H9 (cell line): ENCODE measurements at regions not wholly inside any gene's neighbourhood (a gene's known extent, or its start where the extent isn't known, plus 50 kb on each side); places are given as distances from the start of the nearest gene placed in this dataset.

Experiments used
- DNase-seq: peaks from one replicate; pipeline ENCODE4 v3.0.0-alpha.2; 2017
- H2AFZ ChIP-seq: one replicate; pipeline ENCODE4 v1.6.1; 2013; ENCODE audit warnings: mild to moderate bottlenecking, low read length, control low read depth, moderate library complexity
- H2AK5ac ChIP-seq: 2 replicates; pipeline ENCODE4 v1.6.1; 2013; ENCODE audit warnings: low read length, control low read depth, mixed read lengths; ENCODE audit not compliant: insufficient read length
- H2BK120ac ChIP-seq: one replicate; pipeline ENCODE4 v1.6.1; 2013; ENCODE audit warnings: low read depth, mild to moderate bottlenecking, low read length, control low read depth, inconsistent platforms; ENCODE audit not compliant: poor library complexity, severe bottlenecking
- H2BK12ac ChIP-seq: 2 replicates; pipeline ENCODE4 v1.6.1; 2013; ENCODE audit warnings: low read length, control low read depth, mixed read lengths, low read depth; ENCODE audit not compliant: insufficient read length
- H2BK15ac ChIP-seq: 2 replicates; pipeline ENCODE4 v1.6.1; 2013; ENCODE audit warnings: low read depth, low read length, control low read depth
- H2BK20ac ChIP-seq: one replicate; pipeline ENCODE4 v1.6.1; 2013; ENCODE audit warnings: low read depth, mild to moderate bottlenecking, low read length, control low read depth, inconsistent platforms; ENCODE audit not compliant: poor library complexity, severe bottlenecking
- H2BK5ac ChIP-seq: 2 replicates; pipeline ENCODE4 v1.6.1; 2013; ENCODE audit warnings: low read length, control low read depth, mixed read lengths; ENCODE audit not compliant: insufficient read length
- H3K14ac ChIP-seq: 2 replicates; pipeline ENCODE4 v1.6.1; 2013; ENCODE audit warnings: low read length, control low read depth; ENCODE audit not compliant: insufficient read depth
- H3K18ac ChIP-seq: 2 replicates; pipeline ENCODE4 v1.6.1; 2013; ENCODE audit warnings: low read depth, mild to moderate bottlenecking, mixed read lengths, low read length, control low read depth; ENCODE audit not compliant: insufficient read length
- H3K23ac ChIP-seq: 2 replicates; pipeline ENCODE4 v1.6.1; 2013; ENCODE audit warnings: low read length, control low read depth, mixed read lengths, low read depth; ENCODE audit not compliant: insufficient read length
- H3K23me2 ChIP-seq: 2 replicates; pipeline ENCODE4 v1.6.1; 2013; ENCODE audit warnings: low read depth, mild to moderate bottlenecking, mixed read lengths, low read length, control low read depth; ENCODE audit not compliant: insufficient read length, poor library complexity, severe bottlenecking
- H3K27ac ChIP-seq: 2 replicates; pipeline ENCODE4 v1.5.1; 2013; ENCODE audit warnings: low read length, control low read depth, mixed read lengths, low read depth; ENCODE audit not compliant: insufficient read length
- H3K27me3 ChIP-seq: 2 replicates; pipeline ENCODE4 v1.6.1; 2013; ENCODE audit warnings: low read length, control low read depth, inconsistent platforms; ENCODE audit not compliant: insufficient read depth
- H3K4ac ChIP-seq: 2 replicates; pipeline ENCODE4 v1.6.1; 2013; ENCODE audit warnings: low read depth, mild to moderate bottlenecking, control low read depth, inconsistent platforms, low read length, moderate library complexity
- H3K4me1 ChIP-seq: 2 replicates; pipeline ENCODE4 v1.6.1; 2013; ENCODE audit warnings: low read length, control low read depth, inconsistent platforms; ENCODE audit not compliant: insufficient read depth
- H3K4me2 ChIP-seq: 2 replicates; pipeline ENCODE4 v1.6.1; 2013; ENCODE audit warnings: low read length, control low read depth, mixed read lengths; ENCODE audit not compliant: insufficient read length, insufficient read depth
- H3K56ac ChIP-seq: 2 replicates; pipeline ENCODE4 v1.6.1; 2013; ENCODE audit warnings: low read depth, mild to moderate bottlenecking, mixed read lengths, low read length, control low read depth; ENCODE audit not compliant: insufficient read length
- H3K79me1 ChIP-seq: 2 replicates; pipeline ENCODE4 v1.6.1; 2013; ENCODE audit warnings: low read depth, mild to moderate bottlenecking, moderate library complexity, low read length, control low read depth, inconsistent platforms; ENCODE audit not compliant: insufficient read depth, poor library complexity, severe bottlenecking
- H3K79me2 ChIP-seq: 2 replicates; pipeline ENCODE4 v1.6.1; 2013; ENCODE audit warnings: low read length, control low read depth, inconsistent platforms; ENCODE audit not compliant: insufficient read depth
- H3K9ac ChIP-seq: 2 replicates; pipeline ENCODE4 v1.6.1; 2013; ENCODE audit warnings: low read length, control low read depth, mixed read lengths; ENCODE audit not compliant: insufficient read length; ENCODE audit errors: extremely low read depth
- H3K9me3 ChIP-seq: one replicate; pipeline ENCODE4 v1.6.1; 2013; ENCODE audit warnings: low read depth, low read length, inconsistent platforms; ENCODE audit not compliant: control insufficient read depth
- H3T11ph ChIP-seq: one replicate; pipeline ENCODE4 v1.6.1; 2013; ENCODE audit warnings: mild to moderate bottlenecking, low read length, control low read depth, inconsistent platforms
- H4K20me1 ChIP-seq: one replicate; pipeline ENCODE4 v1.6.1; 2013; ENCODE audit not compliant: control insufficient read depth, insufficient read length, insufficient read depth
- H4K5ac ChIP-seq: 2 replicates; pipeline ENCODE4 v1.6.1; 2013; ENCODE audit warnings: low read depth, mild to moderate bottlenecking, mixed read lengths, low read length, control low read depth; ENCODE audit not compliant: insufficient read length
- H4K8ac ChIP-seq: replicated peaks from 2 replicates; pipeline ENCODE4 v1.6.1; 2013; ENCODE audit warnings: low read length, control low read depth, mixed read lengths, low read depth; ENCODE audit not compliant: insufficient read length
- H4K91ac ChIP-seq: 2 replicates; pipeline ENCODE4 v1.6.1; 2013; ENCODE audit warnings: low read depth, mild to moderate bottlenecking, moderate library complexity, mixed read lengths, low read length, control low read depth; ENCODE audit not compliant: insufficient read length
- H3K27ac Mint-ChIP-seq, 3 experiments: 2 replicates in 2 of 3; 3 replicates in 1 of 3; pipeline ENCODE4 v1.8.0; 2020 to 2021; ENCODE audit warnings: mixed read lengths in 3 of 3, mild to moderate bottlenecking in 1 of 3, moderate library complexity in 1 of 3
- H3K27me3 Mint-ChIP-seq: 2 replicates; pipeline ENCODE4 v1.8.0; 2021; ENCODE audit warnings: low read depth, mild to moderate bottlenecking, moderate library complexity, mixed read lengths
- H3K36me3 Mint-ChIP-seq, 3 experiments: 2 replicates in 2 of 3; 3 replicates in 1 of 3; pipeline ENCODE4 v1.8.0; 2020 to 2021; ENCODE audit warnings: low read depth in 3 of 3, mixed read lengths in 3 of 3; ENCODE audit not compliant: insufficient read depth in 1 of 3
- H3K4me1 Mint-ChIP-seq, 2 experiments: 2 replicates each; pipeline ENCODE4 v1.8.0; 2020; ENCODE audit warnings: mixed read lengths in 2 of 2
- H3K4me3 Mint-ChIP-seq, 2 experiments: 2 replicates in 1 of 2; 3 replicates in 1 of 2; pipeline ENCODE4 v1.8.0; 2020 to 2021; ENCODE audit warnings: mild to moderate bottlenecking in 2 of 2, mixed read lengths in 2 of 2, moderate library complexity in 1 of 2
- H3K9me3 Mint-ChIP-seq, 2 experiments: 2 replicates in 1 of 2; 3 replicates in 1 of 2; pipeline ENCODE4 v1.8.0; 2020; ENCODE audit warnings: mild to moderate bottlenecking in 2 of 2, mixed read lengths in 2 of 2, moderate library complexity in 1 of 2
- WGBS: extraction: QIAGEN DNeasy Blood & Tissue Kit; methylation state at CpG from one replicate; pipeline ENCODE4 v1.1.7; 2013; ENCODE audit warnings: missing lambda C conversion rate, low lambda C conversion rate, mixed read lengths; ENCODE audit not compliant: insufficient read length; ENCODE audit errors: extremely low coverage; 5-methylcytosine and 5-hydroxymethylcytosine counted together
- TF ChIP-seq, protein P1 (sequence below): fragments of 200-600 bp; sonication (generic); conservative IDR thresholded peaks from 3 replicates; pipeline ENCODE4 v1.8.0; 2021; ENCODE audit warnings: antibody characterized with exemption, mild to moderate bottlenecking

DNA sequence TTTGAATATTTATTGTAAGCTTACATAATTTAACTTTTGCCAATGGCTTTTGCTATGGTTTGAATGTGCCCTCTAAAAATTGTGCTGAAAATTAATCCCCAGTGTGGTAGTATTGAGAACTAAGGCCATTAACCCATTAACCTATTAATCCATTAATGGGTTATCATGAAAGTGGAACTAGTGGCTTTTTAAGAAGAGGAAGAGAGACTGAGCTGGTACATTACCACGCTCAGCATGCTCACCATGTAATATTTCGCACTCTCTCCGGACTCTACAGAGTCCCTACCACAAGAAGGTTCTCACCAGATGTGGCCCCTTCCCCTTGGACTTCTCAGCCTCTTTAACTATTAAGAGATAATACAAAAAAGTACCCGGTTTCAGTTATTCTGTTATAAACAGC, 164.4 kb upstream of the ZRANB2 start:
- no peaks in the 10 kb centered on the region for H3K79me2 ChIP-seq
- no CpG with 5 or more reads among the region's 4 CpGs for WGBS
- TF ChIP-seq, protein P1, sequence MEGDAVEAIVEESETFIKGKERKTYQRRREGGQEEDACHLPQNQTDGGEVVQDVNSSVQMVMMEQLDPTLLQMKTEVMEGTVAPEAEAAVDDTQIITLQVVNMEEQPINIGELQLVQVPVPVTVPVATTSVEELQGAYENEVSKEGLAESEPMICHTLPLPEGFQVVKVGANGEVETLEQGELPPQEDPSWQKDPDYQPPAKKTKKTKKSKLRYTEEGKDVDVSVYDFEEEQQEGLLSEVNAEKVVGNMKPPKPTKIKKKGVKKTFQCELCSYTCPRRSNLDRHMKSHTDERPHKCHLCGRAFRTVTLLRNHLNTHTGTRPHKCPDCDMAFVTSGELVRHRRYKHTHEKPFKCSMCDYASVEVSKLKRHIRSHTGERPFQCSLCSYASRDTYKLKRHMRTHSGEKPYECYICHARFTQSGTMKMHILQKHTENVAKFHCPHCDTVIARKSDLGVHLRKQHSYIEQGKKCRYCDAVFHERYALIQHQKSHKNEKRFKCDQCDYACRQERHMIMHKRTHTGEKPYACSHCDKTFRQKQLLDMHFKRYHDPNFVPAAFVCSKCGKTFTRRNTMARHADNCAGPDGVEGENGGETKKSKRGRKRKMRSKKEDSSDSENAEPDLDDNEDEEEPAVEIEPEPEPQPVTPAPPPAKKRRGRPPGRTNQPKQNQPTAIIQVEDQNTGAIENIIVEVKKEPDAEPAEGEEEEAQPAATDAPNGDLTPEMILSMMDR, result no peak

More for the DNA sequence above, 164.4 kb upstream of the ZRANB2 start:
- no peaks in the 10 kb centered on the region for H3K9me3 Mint-ChIP-seq
- H3K27me3 ChIP-seq, result no peaks in the 10 kb centered on the region
- no peak overlapping the region for H2AFZ ChIP-seq
- no peak for DNase-seq
- no peak overlapping the region for H2BK20ac ChIP-seq
- no peaks in the 10 kb centered on the region for H3K9me3 ChIP-seq
- no peak overlapping the region for H2AK5ac ChIP-seq
- no peak overlapping the region for H3K4ac ChIP-seq
- H3K4me1 Mint-ChIP-seq, result peaks cover 2% of the 10 kb centered on the region in 2 experiments; a peak in 3 of 4 replicates
- H3K4me3 Mint-ChIP-seq, result no peak overlapping the region
- H2BK120ac ChIP-seq, result no peak overlapping the region
- no peaks in the 10 kb centered on the region for H3K36me3 Mint-ChIP-seq
- H4K20me1 ChIP-seq, result no peaks in the 10 kb centered on the region
- H3K4me1 ChIP-seq, result no peaks in the 10 kb centered on the region
- no peak overlapping the region for H2BK5ac ChIP-seq
- no peak overlapping the region for H3K56ac ChIP-seq
- no peak overlapping the region for H3K23ac ChIP-seq
- no peaks in the 10 kb centered on the region for H3K23me2 ChIP-seq
- H2BK15ac ChIP-seq, result no peak overlapping the region
- no peak overlapping the region for H3K27ac Mint-ChIP-seq
- H2BK12ac ChIP-seq, result no peak overlapping the region
- H3K27ac ChIP-seq, result no peak overlapping the region
- H4K8ac ChIP-seq, result no peak overlapping the region
- H4K5ac ChIP-seq, result no peak overlapping the region
- H3K9ac ChIP-seq, result no peak overlapping the region
- H3T11ph ChIP-seq, result no peak overlapping the region
- H3K27me3 Mint-ChIP-seq, result no peaks in the 10 kb centered on the region
- no peak overlapping the region for H3K14ac ChIP-seq
- H4K91ac ChIP-seq, result no peak overlapping the region
- no peak overlapping the region for H3K18ac ChIP-seq
- H3K79me1 ChIP-seq, result no peaks in the 10 kb centered on the region
- H3K4me2 ChIP-seq, result no peak overlapping the region
